ENCODE measurements at regions not wholly inside any gene's neighbourhood (a gene's known extent, or its start where the extent isn't known, plus 50 kb on each side); places are given as distances from the start of the nearest gene placed in this dataset.

GRCh38 chr3:104598848-104599511 lies 767.7 kb upstream of the ALCAM start:
- no peak overlapping the region for H3K4me3 ChIP-seq
- TF ChIP-seq CTCF (IDR thresholded peaks at IDR 0.05) (no peak), POLR2A (IDR thresholded peaks at IDR 0.05) (no peak)
- intact Hi-C loops (cut with DNase I): no loop called here
- no peaks in the 10 kb centered on the region for H3K9me3 ChIP-seq
- WGBS, 4 donors: 85 to 91% (median 90%) methylated on average over 6 of the region's 6 CpGs
- H3K27ac ChIP-seq: no peak overlapping the region
- no peaks in the 10 kb centered on the region for H3K4me1 ChIP-seq
- ATAC-seq: no peak
- H3K36me3 ChIP-seq: no peaks in the 10 kb centered on the region
- H3K27me3 ChIP-seq: no peaks in the 10 kb centered on the region
- no peak for DNase-seq

- ATAC-seq: no peak
- no peak overlapping the region for H3K4me3 ChIP-seq
- DNase-seq: no peak
- intact Hi-C loops (cut with DNase I): loop anchor here in 1 of 10 donors (5.0 kb wide), 1 partner anchor 913 kb away; no protein-coding TSS in a partner anchor
- H3K9me3 ChIP-seq: no peaks in the 10 kb centered on the region
- no peaks in the 10 kb centered on the region for H3K36me3 ChIP-seq
- no peak overlapping the region for H3K27ac ChIP-seq
- 52 to 60% (median 55%) methylated on average over 3 of the region's 3 CpGs for WGBS, 4 donors
- H3K27me3 ChIP-seq: no peaks in the 10 kb centered on the region
- H3K4me1 ChIP-seq: no peaks in the 10 kb centered on the region
- peak in 1 of 12 donors; percentile 17 for TF ChIP-seq CTCF (IDR thresholded peaks at IDR 0.05)
- TF ChIP-seq POLR2A (IDR thresholded peaks at IDR 0.05): no peak
Measured at GRCh38 chr3:104604326-104605010, 762.2 kb upstream of the ALCAM start.

GRCh38 chr3:104606812-104607211 lies 759.9 kb upstream of the ALCAM start:
- WGBS, 4 donors: 49 to 56% (median 52%) methylated on average over 2 of the region's 2 CpGs
- Histone ChIP-seq H3K36me3 (no peaks in the 10 kb centered on the region), H3K27ac (no peak overlapping the region), H3K4me3 (no peak overlapping the region), H3K4me1 (no peaks in the 10 kb centered on the region), H3K27me3 (no peaks in the 10 kb centered on the region), H3K9me3 (no peaks in the 10 kb centered on the region)
- intact Hi-C loops (cut with DNase I): loop anchor here in 1 of 10 donors (5.0 kb wide), 1 partner anchor 910 kb away; no protein-coding TSS in a partner anchor
- DNase-seq (no peak), ATAC-seq (no peak)
- TF ChIP-seq CTCF (IDR thresholded peaks at IDR 0.05) (no peak), POLR2A (IDR thresholded peaks at IDR 0.05) (no peak)

GRCh38 chr3:104610730-104611652 lies 755.7 kb upstream of the ALCAM start:
- no peak for TF ChIP-seq POLR2A (IDR thresholded peaks at IDR 0.05)
- peak in 1 of 12 donors; percentile 13 for TF ChIP-seq CTCF (IDR thresholded peaks at IDR 0.05)
- DNase-seq (no peak), ATAC-seq (no peak)
- Histone ChIP-seq H3K36me3 (no peaks in the 10 kb centered on the region), H3K27me3 (no peaks in the 10 kb centered on the region), H3K4me3 (no peak overlapping the region), H3K27ac (no peak overlapping the region), H3K9me3 (no peaks in the 10 kb centered on the region), H3K4me1 (no peaks in the 10 kb centered on the region)
- 46 to 57% (median 52%) methylated on average over 4 of the region's 4 CpGs for WGBS, 4 donors
- intact Hi-C loops (cut with DNase I): no loop called here
